ENCODE measurements at regions not wholly inside any gene's neighbourhood (a gene's known extent, or its start where the extent isn't known, plus 50 kb on each side); places are given as distances from the start of the nearest gene placed in this dataset.

GRCh38 chr4:26020083-26020668 lies 106.2 kb downstream of the SMIM20 start:
- DNase-seq (ENCODE audit: low read depth): no peak

DNA sequence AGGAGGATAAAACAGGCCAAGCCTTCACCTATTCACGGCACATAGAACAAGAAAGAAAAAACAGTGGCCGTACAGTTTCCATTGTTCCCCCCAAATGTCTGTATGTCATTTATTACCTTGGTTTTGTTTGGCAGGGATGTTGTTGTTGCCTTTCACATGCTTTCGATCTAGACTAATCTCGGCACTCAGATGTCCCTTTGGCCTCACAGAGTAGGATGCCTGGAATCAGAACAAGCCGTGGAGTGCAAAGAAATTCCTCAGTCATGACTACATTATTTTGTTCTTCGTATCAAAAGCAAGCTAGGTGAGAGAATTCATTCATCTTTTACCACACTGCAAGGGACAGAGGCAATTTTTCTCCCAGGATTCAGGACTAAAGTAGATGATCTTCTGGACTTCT lies 106.9 kb downstream of the SMIM20 start:
- no peak for DNase-seq (ENCODE audit: low read depth)

DNA sequence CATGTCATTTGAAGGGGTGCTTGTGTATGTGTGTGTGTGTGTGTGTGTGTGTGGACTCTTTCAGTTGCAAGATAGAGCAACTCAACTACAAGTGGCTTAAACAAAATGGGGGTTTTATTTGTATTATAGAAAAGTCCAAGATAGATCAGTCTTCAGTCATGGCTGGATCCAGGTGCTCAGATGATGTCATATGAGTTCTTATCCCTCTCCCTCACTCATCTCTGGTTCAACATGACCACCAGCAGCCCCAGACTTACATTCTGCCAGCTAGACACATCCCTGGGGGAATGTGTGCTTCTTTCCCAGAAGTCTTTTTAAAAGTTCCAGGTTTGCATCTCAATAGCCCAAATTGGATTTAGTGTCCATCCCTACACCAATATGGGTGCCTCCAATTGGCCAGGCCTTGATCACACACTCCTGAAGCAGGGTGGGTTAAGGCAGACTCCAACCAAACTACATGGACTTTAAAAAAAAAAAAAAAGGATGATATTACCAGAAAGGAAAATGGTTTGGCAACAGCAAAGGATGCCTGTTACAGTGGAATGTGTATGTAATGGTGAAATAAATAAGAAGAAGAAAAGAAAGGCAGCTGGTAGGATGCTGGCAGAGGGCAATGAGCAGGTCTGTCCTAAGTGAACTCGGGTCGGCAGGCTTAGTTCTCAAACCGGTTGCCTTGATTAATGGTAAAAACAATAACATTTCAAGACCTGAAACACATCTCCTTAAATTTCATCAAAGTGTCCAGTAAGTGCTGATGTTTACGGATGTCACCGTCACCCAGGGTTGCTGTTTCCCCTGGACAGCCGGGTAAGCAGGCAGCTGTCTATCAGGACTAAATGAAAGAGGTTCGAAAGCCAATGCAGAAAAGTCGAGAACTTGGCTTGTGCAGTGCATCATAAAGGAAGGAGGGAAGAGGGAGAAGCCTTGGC lies 107.7 kb downstream of the SMIM20 start:
- no peak for DNase-seq (ENCODE audit: low read depth)

GRCh38 chr4:26022346-26023202 lies 108.6 kb downstream of the SMIM20 start:
- no peak for DNase-seq (ENCODE audit: low read depth)

GRCh38 chr4:26023203-26023972 lies 109.4 kb downstream of the SMIM20 start:
- no peak for DNase-seq (ENCODE audit: low read depth)

GRCh38 chr4:26024079-26024478 lies 110.1 kb downstream of the SMIM20 start:
- DNase-seq (ENCODE audit: low read depth): no peak

DNA sequence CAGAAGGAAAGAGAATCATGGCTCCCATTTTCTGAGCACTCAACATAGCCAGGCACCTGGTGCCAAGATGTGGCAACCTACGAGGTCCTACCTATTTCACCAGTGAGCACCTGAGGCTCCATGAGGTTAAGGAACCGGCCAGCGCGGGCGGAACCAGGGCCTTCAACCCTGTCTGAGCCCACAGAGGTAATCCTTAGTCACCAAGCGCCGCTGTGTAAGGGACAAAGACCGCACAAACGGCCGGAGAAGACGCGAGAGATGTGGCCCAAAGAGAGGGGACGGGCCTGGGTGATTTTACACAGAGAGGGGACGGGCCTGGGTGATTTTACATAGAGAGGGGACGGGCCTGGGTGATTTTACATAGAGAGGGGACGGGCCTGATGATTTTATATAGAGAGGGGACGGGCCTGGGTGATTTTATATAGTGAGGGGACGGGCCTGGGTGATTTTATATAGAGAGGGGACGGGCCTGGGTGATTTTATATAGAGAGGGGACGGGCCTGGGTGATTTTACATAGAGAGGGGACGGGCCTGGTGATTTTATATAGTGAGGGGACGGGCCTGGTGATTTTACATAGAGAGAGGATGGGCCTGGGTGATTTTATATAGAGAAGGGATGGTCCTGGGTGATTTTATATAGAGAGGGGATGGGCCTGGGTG lies 114.2 kb downstream of the SMIM20 start:
- no peak for DNase-seq (ENCODE audit: low read depth)

GRCh38 chr4:26028793-26029567 lies 115.0 kb downstream of the SMIM20 start:
- DNase-seq (ENCODE audit: low read depth): no peak

- DNase-seq (ENCODE audit: low read depth): no peak
These were observed 115.6 kb downstream of the SMIM20 start for GRCh38 chr4:26029568-26030131.

DNA sequence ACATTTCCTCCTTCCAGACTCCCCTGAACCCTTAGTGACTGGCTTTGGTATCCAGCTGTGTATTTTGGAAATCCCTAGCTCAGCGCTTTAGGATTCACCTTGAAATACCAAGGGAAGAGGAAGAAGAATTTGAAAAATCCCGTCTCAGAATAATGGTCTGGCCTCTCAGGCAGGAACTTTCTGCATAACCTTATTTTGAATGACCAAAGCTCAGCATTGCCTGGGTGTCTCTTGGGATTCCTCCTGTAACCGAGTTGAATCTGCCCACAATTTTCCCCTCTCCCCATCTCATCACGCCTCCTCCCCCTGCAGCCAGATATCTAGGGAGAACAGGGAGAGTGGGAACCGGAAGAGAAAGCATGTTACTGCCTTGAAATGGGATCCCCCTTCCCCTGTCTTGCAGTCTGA lies 116.2 kb downstream of the SMIM20 start:
- DNase-seq (ENCODE audit: low read depth): no peak

GRCh38 chr4:26030780-26031179 lies 116.8 kb downstream of the SMIM20 start:
- no peak for DNase-seq (ENCODE audit: low read depth)

- DNase-seq (ENCODE audit: low read depth): no peak
These were observed 117.7 kb downstream of the SMIM20 start for GRCh38 chr4:26031704-26032103.

GRCh38 chr4:26032142-26032541 lies 118.1 kb downstream of the SMIM20 start:
- DNase-seq (ENCODE audit: low read depth): no peak

DNA sequence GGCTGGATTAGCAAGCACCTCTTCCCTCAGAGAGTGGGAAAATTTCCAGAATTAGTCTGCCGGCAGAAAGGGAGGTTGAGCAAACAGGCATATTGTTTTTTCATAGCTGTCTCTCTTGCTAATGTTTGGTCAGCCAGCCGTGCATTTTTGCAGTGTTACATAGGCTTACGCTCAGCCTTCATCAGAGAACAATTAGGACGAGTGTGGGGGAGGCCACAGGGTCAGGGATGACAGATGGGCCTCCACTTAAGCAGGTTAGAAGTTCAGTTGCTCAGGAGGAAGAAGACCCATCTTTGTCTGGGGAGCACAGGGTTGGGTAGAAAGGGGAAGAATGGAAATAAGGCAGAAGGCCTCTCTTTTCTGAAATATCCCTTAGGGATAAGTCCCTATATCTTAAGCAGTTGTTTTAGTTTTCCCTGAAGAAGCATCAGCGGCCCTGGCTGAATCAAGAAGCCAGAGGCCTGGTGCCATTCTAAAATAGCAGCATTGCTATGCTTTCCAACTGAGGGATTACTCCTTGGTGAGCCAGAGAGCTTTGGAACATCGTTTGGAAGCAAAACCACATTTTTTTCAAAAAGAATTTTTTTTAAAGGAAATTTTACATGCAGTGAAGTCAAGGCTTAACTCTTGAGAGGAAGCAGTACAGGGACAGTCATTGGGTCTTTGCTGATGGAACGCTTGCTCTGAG lies 118.8 kb downstream of the SMIM20 start:
- no peak for DNase-seq (ENCODE audit: low read depth)

DNA sequence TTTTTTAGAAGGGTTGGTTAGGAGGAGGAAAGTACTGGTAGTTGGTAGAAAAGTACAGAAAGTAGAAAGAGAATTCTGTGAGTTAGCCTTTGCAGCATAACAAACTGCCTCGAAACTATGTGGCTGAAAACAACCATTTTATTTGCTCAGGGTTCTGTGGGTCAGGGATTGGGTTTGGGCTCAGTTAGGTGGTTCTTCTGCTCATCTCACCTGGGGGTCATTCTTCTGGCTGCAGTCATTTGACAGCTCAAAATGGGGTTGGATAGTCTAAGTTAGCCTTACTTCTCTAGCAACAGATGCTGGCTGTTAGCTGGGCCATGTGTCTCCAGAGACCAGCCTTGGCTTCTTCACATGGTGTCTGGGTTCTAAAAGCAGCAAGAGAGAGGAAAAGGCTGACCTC lies 119.4 kb downstream of the SMIM20 start:
- no peak for DNase-seq (ENCODE audit: low read depth)

DNA sequence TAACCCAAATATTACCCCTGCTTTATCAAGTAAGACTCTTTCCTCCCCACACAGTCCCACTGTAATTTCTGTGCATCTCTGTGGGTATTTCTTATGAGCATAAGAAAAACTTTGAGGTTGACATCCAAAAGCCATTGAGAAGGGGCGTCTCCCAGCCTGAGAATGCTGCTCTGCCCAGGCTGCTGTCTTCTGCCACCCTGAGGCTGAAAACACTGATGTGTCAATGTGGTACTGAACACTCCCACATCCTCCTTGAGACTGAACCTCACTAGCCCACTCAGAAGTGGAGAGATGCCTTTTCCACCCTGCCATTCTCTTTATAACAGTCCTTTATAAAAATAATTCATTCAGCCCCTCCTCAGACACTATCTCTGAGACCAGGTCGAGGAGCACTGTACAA lies 120.8 kb downstream of the SMIM20 start:
- no peak for DNase-seq (ENCODE audit: low read depth)

DNA sequence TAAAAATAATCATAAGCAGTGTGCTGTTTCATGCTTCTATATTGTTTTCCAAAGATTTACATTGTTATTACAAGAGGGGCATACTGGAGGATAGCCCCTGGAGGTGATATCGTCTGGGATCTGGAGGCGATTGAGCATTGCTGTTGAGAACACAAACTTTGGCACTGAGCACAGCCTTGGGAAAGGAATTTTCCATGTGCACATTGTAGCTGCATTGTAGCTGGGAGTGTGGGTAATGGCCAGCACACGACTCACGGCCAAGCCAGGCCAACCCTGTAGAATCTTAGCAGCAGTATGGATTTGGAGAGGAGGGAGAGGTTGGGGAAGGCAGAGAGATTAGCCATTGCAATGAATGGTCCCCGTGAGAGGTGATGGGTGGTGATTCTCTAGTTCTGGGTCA lies 121.9 kb downstream of the SMIM20 start:
- no peak for DNase-seq (ENCODE audit: low read depth)

DNA sequence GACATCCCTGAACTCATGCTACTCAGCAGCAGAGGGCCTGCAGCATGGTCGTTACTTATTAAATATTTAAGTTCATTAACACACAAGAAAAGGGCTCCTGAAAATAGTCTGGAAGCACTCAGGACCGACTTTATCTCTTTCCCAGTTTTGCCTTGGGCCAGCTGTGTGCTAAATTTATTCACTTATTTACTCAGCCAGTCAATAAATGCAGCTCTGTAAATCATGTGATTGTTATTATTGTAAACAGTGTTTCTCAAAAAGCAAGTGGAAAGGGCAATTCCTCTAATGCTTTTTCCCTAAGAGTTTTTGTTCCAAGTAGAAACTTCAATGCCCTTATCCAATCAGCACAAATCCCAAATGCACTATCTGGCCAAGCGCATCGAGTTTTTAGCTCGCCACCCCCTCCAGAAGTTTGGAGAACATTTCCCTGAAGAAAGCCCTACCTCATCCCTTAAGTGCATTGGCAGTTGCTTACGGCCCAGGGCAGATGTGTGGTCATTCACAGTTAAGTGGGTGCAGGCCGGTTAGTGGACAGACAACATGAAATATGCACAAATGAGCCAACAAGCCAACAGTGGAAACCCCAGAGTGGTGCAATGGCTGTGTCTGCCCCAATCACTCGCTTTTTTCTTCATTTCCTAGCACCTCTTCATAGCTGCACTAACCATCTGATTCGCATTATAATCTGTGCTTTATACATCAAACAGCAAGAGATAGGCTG lies 125.8 kb downstream of the SMIM20 start:
- no peak for DNase-seq (ENCODE audit: low read depth)

GRCh38 chr4:26044524-26044923 lies 130.5 kb downstream of the SMIM20 start:
- DNase-seq (ENCODE audit: low read depth): no peak
